Stimulated activated CD8-positive, alpha-beta memory T cell treated with anti-CD3 and anti-CD28 coated beads, Interleukin-7, amount 100 ng/mL, for 48 hours (primary cell): ENCODE measurements at regions not wholly inside any gene's neighbourhood (a gene's known extent, or its start where the extent isn't known, plus 50 kb on each side); places are given as distances from the start of the nearest gene placed in this dataset.

Experiments
- DNase-seq, 2 donors: peaks; one replicate each; pipeline ENCODE4 v3.0.0-alpha.2; 2020; ENCODE audit warnings: low read depth in 1 of 2; ENCODE audit errors: extremely low read depth in 1 of 2

DNA sequence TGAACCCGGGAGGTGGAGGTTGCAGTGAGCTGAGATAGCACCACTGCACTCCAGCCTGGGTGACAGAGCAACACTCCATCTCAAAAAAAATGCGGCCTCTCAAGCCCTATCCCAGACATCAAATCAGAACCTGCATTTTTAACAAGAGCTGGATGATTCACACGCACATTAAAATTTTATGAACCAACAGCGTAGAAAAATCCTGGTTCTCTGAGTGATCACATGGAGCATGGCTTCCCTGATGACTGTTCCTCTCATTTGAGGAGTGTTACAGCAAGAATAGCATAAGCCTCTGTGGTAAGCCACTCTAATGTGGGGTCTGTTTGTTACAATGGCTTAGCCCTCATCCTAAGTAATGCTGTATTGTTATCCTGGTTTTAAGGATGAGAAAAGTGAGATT, 163.6 kb downstream of the BRMS1L start:
- no peak for DNase-seq

DNA sequence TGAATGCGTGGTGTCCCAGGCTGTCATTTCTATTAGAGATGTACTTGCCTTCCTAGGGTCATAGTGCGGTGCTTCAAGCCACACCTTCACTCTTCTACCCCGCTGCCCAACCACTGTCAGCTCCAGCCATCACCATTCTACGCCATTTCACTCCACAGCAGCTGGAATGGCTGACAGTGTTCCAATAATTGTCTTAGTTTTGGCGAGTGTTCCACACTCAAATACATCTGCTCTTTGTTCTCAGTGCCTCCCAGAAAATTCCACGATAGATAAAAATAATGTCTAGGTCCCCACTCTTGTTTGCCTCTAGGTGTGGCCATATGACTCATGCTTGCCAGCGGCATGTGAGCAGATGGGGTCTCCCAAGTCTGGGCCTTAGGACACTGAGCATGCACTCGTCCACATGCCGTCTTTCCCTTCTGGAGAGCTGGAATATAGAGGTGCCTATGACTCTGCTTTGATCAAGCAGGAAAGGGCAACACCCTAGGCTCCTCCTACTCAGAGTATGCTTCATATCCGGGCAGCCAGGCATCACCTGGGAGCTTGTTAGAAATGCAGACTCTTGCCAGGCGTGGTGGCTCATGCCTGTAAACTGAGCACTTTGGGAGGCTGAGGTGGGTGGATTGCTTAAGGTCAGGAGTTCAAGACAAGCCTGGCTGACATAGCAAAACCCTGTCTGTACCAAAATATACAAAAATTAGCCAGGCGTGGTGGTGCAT, 163.0 kb downstream of the BRMS1L start:
- no peak for DNase-seq

DNA sequence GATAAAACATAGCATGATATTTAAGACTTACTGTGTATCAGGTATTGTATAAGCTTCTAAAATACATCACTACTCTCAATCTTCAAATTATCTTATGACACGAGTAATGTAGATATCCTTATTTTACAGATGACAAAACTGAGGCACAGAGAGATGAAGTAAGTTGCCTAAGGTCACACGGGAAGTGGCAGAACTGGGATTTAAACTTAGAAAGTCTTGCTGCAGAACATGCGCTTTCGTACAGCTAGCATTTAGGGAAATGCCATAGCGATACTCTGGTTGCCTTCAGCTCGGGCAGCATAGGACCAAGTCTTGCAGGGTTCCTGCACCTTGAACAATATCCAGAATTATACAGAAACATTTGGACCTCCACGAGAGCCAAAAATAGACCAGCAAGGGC, 162.4 kb downstream of the BRMS1L start:
- DNase-seq, result no peak

DNA sequence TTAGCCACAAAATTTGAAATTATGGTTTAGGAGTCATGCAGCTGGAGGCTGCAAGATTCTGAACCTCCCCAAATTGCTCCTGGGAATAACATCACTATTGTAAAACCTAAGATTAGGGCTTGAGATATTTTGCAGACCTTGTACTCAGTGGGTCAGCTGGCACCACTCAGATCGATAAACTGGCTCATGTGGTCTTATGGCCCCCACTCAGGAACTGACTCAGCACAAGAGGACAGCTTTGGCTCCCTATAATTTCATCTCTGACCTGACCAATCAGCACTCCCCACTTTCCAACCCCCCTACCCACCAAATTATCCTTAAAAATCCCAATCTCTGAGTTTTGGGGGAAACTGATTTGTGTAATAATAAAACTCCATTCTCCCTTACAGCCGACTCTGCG, 161.6 kb downstream of the BRMS1L start:
- no peak for DNase-seq

DNA sequence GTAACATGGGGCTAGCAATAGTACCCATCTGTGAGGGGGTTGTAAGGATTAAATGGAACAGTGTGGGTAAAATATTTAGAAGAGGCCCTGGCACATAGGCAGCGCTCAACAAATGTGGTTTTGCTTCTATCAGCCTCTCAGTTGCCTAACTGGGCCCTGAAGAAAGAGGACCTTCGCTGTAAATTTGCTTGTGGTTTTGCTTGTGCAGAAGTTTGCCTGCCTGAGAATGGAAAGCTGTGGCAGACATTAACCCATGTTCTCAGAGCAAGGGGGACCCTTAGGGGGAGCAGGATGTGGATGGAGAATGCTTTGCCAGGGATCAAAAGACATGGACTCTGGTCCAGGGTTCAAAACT, 160.1 kb downstream of the BRMS1L start:
- DNase-seq, result no peak

DNA sequence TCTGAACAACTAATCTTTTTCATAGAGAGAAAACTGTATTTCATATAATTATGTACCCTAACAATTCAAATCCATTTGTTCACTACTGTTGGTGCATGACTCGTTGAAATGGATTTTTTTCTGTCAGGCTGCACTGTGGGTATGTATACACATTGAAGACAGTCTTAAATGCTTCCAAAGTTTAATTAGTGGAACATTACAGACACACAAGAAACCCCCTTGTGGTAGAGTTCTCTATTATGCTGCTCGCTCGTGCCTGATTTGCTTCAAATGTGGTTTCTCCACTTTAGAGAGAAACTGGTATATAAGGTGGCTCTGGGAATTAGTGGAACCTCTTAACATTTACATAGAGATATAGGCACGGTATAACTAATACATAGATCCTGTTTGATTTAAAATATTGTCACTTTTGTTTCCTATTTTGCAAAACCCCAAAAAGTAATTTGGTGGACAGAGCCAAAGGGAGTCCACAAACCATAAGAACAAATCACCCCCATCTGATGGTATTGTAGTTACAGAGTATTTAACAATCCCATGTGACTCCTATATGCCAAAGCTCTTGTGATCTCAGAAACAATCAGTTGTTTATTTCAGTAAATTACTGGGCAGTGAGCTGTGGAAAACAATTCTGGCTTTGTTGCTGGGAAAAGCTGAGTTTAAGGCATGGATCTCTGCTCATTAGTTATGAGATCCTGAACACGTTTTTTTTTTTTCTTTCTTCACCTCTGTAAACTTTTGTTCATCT, 159.5 kb downstream of the BRMS1L start:
- no peak for DNase-seq

DNA sequence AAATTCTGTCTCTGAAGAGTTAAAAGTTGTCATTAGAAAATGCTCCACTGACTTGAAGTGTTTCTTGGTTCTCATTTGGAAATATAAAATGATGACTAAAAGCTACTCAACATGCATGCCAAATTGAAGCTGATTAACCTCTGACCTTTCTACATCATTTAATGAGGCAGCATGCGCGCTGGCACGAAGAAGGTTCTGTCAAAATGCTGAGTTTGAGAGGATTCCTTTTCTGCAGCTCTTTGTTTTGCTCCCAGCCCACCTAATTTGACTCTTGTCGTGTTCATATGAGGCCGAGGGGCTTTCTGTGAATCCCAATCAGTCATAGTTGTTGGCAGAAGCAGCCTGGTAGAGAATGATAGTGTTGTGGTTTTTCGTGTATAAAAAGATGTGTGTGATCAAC, 153.4 kb downstream of the BRMS1L start:
- no peak for DNase-seq

DNA sequence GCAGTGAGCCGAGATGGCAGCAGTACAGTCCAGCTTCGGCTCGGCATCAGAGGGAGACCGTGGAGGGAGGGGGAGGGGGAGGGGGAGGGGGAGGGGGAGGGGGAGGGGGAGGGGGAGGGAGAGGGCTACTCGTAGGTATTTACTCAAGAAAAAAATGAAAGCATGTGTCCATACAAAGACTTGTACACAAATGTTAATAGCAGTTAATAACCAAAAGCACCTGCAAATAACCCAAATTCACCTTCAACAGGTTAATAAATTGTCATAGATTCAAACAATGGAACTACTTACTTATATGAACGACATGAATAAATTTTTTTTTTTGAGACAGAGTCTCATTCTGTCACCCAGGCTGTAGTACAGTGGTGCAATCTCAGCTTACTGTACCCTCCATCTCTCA, 152.4 kb downstream of the BRMS1L start:
- no peak for DNase-seq

DNA sequence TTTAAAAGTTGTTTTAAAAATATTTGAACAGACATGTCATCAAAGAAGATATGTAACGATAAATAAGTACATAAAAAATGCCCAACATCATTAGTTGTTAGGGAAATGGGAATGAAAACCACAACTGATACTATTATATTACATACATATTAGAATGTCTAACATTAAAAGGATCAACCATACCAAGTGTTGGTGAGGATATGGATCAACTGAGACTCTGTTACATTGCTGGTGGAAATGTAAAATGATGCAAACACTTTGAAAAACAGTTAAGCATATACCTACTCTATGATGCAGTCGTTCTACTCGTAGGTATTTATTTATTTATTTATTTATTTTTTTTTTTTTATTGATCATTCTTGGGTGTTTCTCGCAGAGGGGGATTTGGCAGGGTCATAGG, 149.7 kb downstream of the BRMS1L start:
- DNase-seq, result no peak

DNA sequence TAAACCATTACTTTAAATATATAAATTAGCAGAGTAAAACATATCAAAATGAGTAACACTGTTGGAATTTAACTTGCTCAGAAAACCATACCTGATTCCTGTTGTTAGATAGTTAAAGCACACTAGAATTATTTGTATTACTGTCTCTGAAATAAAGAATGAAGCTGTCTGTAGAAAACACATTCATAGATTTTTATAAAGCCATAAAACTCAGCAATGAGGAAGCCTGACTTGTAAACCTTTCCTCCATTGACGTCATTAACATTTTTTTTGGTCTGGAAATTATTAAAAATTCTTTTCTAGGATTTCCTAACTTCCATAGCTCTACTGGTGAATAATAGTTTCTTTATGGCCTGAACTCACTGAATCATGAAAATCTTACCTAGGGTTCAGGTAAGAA, 147.6 kb downstream of the BRMS1L start:
- DNase-seq, result no peak

DNA sequence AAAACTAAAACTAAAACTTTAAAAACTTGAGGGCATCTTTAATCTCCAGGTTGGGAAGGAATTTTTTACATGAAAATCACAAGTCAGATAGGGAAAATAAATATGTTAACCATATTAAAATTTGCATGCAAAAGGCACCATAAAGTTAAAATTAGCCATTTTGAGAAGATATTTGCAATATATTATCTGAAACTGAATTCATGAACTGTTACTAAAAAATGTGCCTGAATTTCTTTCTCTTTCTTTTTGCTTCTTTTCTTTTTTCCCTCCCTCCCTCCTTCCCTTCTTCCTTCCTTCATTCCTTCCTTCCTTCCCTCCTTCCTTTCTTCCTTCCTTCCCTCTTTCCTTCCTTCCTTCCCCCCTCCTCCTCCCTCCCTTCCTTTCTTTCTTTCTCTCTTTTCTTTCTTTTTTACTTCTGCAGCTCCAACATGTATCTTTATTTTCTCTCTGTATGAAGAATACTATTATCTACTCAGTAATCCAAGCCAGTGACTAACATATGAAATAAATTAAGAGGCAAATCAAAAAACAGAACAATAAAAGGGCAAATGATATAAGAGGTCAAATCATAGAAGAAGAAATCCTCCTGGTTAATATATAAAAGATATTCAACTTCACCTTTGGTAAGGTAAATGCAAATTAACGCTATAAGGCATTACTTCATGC, 146.0 kb downstream of the BRMS1L start:
- DNase-seq, result no peak

DNA sequence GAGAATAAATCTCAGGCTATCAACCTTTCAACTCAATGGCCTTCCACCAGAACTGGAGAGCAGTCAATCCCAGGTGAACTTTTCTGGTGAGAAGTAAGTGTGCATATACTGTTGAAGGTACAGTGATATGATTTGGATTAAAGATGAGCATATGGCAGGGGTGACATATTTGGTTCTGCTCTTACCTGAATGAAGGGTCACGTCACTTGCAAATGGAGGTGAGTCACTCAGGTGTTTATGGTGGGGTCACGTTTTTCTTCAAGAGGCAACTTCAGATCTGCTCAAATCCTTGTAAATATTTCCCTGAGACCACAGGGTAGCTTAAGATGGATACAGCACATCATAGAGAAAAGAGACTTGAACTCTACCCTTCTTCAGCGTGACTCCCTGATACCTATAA, 143.2 kb downstream of the BRMS1L start:
- no peak for DNase-seq

DNA sequence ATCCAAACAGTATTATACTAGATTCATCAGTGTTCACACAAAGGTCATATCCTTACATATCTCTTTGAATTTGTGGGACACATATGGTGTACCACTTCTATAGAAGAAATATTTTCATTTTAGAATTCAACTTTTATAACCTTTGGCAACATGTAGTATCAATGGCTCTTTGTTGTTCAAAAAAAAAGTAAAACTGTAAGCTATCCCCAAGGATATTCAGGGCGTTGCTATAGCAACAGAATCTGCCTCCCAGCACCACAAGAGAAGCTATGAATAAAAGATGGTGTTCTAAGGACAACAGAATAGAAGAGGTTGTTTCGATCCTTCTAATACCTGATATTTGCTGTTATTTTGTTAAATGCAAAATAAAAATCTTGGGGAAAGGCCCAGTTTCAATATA, 139.3 kb downstream of the BRMS1L start:
- DNase-seq, result no peak

DNA sequence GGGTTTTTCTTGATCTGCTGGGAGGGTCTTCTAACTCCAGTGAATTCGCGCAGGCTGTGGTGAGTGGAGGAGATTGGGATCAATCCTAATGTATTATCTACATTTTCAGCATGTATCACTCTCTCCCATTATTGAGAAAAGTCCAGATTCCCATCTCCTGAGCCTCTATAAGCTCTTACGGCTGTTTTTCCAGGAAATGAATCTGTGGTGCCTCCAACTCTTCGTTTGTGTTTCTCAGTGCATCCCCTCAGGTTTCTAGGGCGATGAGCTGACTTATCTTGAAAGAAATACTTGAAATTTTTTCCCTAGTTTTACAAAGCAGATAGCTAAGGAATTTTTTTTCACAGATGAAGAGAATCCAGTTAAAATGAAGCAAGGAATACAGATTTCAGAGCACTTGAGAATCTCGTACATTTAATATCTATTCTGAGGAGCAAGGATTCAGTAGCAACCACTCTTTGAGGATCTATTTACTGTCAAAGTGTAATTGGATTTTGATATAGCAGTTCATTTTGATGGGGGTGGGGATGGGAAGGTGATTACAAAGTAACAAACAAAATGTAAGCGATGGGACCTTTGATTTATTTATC, 138.7 kb downstream of the BRMS1L start:
- no peak for DNase-seq

DNA sequence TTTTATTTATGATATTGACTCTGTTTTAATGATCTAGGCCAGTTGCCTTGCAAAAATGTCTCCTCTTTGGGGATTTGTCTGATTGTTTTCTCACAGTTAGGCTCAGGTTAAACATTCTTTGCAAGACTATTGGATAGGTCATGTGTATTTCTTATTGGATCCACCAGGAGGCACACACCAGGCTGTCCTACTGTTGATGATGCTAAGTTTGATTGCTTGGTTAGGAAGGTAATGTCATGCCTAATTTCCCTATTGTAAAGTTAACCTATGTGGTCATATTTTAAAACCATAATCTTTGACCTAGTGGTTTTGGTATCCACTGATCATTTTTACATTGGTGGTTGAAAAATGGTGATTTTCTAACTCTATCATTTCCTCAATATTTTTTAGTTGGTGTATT, 137.1 kb downstream of the BRMS1L start:
- no peak for DNase-seq

DNA sequence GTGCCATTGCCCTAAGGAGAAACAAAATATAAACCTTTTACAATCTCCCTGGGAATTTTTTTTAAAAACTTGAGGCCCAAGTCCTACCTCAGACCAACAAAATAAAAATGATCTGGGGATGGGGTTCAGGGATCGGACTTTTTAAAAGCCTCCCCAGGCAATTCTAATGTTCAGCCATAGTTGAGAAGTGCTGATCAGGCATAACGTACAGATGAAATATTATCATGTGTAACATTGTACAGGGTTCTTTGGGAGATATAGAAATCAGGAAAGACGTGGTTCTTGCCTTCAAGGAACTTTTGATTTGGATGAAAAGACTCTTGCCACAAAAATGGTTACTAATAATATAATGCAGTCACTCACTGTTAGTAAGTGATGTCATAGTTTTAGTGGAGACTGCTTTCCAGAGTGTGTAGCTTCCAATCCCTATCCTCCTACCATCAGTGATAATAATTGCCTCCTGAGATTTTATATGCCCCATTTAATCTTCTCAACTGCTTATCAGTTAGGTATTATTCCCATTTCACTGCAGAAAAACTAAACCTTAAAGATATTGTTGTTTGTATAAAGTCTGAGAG, 135.6 kb downstream of the BRMS1L start:
- DNase-seq, result no peak

DNA sequence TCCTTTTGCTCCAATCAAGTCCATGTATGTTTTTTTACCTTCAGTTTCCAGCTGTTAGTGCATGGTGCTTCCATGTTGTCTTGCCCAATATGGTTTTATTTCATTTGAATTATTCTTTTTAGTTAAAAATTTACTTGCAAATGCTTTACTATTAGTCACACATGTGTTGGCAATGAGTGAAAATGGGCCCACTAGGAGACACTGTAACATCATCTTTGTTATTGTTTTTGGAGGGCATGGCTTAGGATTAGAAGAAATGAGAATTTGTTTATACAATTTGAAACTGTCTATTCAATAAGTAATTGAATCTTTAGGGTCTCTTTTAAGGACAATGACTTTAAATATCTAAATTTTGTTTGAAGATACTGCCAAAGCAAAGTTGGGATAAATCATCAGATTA, 133.7 kb downstream of the BRMS1L start:
- DNase-seq, result no peak

DNA sequence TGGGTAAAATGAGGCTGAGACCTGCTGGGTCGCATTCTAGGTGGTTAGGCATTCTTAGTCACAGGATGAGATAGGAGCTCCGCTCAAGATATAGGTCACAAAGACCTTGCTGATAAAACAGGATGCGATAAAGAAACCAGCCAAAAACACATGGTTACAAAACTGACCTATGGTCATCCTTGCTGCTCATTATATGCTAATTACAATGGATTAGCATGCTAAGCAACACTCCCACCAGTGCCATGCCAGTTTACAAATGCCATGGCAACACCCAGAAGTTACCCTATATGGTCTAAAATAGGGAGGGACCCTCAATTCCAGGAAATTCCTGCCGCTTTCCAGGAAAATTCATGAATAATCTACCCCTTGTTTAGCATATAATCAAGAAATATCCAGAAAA, 132.4 kb downstream of the BRMS1L start:
- no peak for DNase-seq

DNA sequence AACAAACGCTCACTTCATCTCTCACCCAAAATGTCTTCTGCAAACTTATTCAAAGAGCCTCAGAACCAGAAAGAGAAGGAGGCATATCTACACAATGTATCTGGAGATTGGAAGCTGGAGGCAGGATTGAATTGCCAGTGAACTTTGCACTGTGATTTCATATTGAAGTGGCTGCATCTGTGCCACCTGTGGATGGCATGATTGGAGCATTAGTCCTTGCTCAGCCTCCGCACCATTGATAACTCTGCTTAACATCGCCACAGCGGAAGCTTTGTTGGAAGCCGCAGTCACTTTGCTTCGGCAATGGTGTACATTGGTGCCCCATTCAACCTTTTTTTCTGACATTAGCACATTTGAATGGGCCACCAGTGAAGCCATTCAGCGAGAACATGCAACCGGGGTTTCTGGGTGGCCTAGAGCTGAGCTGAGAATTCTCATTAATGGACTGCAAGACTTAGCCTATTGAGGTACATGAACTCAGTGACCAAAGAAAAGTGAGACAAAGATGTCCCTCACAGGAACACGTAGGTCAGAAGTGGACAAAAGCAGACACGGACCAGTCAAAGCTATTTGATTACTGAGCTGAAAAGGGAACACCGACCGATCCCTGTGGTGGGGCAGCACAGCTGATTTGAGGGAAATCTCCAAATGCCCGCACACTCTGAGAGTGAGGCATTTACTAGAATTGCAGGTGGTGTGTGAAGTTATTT, 130.4 kb downstream of the BRMS1L start:
- no peak for DNase-seq

DNA sequence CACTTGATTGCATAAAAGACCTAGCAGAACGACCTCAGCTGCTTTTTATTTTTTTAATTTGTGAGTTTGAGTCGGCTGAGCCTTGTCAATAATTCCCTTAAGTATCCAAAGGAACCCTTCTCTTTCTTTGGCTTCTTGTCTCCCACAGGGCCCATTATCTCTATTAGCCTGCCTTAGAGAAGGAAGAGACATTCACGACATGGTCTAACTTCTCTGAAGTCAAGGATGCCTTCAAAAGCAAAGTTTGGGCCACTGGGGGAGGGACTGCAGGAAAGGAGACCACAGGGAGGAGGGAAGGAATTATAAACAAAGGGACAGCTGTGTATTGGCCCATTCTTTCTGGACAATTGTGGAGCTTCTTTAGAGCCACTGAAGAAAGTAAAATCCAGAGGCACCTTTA, 126.4 kb downstream of the BRMS1L start:
- DNase-seq, result no peak
